GM18499 (cell line): ENCODE measurements at regions not wholly inside any gene's neighbourhood (a gene's known extent, or its start where the extent isn't known, plus 50 kb on each side); places are given as distances from the start of the nearest gene placed in this dataset.

ENCODE experiments used
- ATAC-seq: cut with Tn5 transposase; IDR thresholded peaks from one replicate; pipeline ENCODE4 v1.9.1; 2021; ENCODE audit warnings: moderate number of reproducible peaks; ENCODE audit not compliant: insufficient read depth, unreplicated experiment

- ATAC-seq, result no peak
Measured at GRCh38 chr3:180828723-180829408, 83.6 kb upstream of the FXR1 start.

- ATAC-seq, result no peak
Measured at GRCh38 chr3:180829409-180830405, 82.8 kb upstream of the FXR1 start.

- ATAC-seq, result no peak
Measured at GRCh38 chr3:180835501-180835900, 77.0 kb upstream of the FXR1 start.

- no peak for ATAC-seq
Measured at GRCh38 chr3:180836766-180837165, 75.7 kb upstream of the FXR1 start.

- no peak for ATAC-seq
Measured at GRCh38 chr3:180854887-180855286, 57.6 kb upstream of the FXR1 start.

GRCh38 chr3:180855364-180855763 is 57.1 kb upstream of the FXR1 start:
- peak; percentile 62 for ATAC-seq

GRCh38 chr3:180855956-180856355 is 56.5 kb upstream of the FXR1 start:
- no peak for ATAC-seq

- ATAC-seq, result no peak
Measured at GRCh38 chr3:180860180-180860858, 52.2 kb upstream of the FXR1 start.
